Suppressor macrophage treated with lipopolysaccharide for 1 hour (primary cell): ENCODE measurements at regions not wholly inside any gene's neighbourhood (a gene's known extent, or its start where the extent isn't known, plus 50 kb on each side); places are given as distances from the start of the nearest gene placed in this dataset.

ENCODE experiments used
- DNase-seq, 3 donors: peaks; one replicate each; pipeline ENCODE4 v3.0.0-alpha.2; 2020 to 2022

GRCh38 chrX:69263251-69263820 lies 98.1 kb upstream of the PJA1 start:
- DNase-seq, result no peak

- DNase-seq, result no peak
Observed at GRCh38 chrX:69262036-69262936, 97.0 kb upstream of the PJA1 start.

GRCh38 chrX:69260169-69260568 lies 94.9 kb upstream of the PJA1 start:
- no peak for DNase-seq

DNA sequence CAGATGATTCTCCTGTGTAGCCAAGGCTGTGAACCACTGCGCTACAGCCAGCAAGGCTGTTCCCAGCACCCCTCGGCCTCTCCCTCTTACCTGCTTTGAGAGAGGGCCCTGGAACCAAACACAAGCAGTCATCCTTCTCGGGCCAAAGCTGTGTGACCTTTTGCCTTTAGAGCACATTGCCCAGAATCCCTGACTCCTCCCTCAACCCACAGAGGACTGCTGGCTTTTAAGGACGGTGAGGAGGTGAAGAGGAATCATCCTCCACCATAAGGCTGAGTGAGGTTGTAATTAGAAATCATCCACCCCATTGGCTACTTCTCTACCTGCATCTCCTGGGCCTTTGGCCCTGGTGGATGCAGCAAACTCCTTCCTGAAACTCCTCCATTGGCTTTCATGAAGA lies 93.6 kb upstream of the PJA1 start:
- DNase-seq, result no peak

- no peak for DNase-seq
Observed at GRCh38 chrX:69257499-69258127, 92.4 kb upstream of the PJA1 start.

DNA sequence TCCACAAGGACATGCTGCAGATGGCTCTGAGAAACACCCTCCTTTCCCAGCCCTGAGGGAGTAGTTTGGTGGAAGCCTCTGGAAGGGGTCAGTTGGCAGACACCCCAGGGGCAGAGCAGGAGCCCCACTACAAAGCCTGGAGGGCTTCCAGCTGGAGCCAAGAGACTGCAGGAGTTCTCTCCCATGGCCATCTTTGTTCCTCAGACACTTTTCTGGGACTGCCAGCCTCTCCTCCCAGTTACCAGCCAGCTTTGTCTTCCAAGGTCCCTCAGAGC lies 91.0 kb upstream of the PJA1 start:
- DNase-seq, result no peak

DNA sequence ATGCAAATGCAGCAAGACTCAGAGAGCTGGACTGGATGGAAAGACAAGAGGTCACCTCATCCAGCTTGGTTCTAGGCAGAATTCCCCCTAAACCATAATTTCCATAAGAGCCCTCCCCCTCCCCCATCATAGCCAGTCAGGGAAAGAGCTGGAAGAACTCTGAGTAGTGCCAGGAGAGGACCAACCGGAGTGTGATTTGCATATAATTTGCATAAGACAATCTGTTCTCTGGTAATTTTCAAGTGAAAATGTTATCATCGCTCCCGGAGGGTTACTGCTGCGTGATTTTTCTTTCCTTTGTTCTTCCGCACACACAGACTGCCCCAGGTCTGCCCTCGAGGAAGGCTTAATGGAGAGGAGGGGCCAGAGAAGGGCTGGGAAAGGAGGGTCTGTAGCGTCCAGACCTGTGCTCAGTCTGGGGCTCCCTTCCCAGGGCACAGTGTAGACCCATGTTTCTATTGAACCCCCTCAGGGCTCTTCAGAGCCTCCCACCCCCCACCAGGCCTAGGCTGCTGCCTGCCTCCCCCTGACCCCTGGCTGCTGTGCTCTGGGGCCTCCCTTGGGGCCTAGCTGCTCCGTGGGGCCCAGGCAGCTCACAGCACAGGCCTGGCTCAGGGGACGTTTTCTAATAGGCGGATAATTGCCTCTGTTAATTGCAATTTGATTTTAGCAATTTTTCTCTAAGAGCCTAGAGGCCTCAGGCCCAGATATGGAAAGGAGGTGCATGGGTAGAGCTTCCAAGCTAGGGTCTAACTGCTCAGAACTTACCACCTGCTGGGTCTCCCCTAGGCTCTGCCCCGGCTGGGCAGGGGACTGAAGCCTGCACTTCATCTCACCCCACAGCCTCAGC lies 90.4 kb upstream of the PJA1 start:
- DNase-seq, result no peak

DNA sequence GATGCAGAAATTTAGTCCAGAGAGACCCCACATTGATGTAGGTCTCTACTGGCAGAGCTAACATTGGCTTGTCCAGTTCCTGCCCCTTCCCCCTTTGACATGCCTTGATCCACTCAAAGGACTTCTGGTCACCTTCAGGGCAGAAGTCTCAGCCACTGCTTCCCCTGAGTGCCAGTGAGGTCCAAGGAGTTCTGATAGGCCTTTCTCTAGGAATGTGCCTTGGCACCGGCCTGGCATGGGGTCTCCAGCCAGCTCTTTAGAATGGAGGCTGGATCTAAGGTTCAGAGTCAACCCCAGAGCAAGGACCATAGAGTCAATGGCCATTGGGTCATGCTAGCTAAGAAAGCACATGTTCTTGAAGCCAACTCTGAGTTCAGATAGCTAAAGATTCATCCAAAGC lies 88.6 kb upstream of the PJA1 start:
- DNase-seq, result no peak

DNA sequence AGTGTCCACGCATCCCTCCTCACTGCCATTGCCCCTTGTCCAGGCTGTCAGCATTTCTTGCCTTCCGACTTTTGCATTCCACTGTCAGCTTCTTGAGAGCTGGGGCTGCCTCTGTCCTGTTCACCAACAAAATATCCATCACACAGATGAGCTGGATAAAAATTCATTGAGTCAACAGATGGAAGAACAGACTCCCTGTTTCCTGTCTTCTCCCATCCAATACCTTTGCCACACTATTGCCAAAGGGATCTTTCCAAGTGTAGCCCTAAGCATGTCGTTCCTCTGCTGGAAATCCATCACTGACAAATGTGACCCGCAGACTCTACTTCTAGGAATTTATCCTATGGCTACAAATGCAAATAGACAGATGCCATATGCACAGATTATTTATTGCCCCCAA lies 78.0 kb upstream of the PJA1 start:
- DNase-seq, result no peak

GRCh38 chrX:69238887-69239231 lies 73.6 kb upstream of the PJA1 start:
- no peak for DNase-seq

DNA sequence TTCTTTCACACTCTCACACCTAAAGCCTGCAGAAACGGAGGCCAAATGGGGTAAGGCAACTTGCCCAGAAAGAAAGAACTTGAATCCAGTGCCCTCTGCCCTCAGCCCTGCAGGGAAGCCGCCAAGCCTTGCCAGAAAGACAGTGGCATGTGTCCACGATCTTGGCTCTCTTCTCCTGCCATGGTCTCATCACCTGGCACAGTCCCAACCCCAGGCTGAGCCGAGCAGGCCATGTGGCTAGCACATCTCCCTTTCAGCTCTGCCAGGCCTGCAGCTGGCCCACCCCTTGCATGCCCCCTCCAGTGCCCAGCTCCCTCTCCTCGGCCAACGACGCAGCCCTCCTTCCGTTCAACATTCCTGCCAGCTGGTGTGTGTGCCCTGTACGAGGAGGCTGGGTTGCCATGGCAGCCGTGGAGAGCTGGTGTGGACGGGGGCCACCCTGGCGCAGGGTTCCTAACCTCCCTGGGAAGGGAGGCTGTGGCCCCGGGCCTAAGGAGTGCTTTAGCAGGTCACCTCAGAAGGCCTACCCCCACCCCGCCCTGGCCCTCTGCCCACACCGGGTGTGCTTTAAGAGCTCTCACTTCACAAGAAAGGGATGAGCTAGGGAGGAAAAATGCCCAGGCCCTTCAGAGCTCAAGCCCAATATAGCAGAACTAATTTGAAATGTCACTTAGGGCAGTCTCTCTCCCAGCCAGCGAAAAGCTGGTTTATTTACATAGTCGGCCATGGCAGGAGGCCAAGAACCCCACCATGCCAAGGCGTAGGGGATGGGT lies 73.0 kb upstream of the PJA1 start:
- DNase-seq, result no peak

DNA sequence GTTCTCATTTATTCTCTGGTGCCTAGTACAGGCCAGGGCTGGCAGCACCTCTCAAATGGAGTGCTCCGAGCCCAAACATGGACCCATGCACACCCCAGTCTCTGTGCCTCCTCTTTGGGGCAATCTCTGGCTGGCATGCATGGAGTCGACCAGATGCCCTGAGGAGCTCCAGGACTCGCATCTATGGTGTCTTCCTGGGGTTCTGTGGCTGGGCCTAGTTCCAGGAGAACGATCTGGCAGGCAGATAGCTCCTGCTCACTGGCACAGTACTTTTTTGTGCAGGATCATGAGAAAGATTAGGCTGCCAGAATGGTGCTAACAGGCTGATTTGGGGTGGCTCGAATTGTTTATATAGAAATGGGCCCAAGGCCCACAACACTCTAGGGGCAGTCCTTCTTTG lies 72.0 kb upstream of the PJA1 start:
- DNase-seq, result no peak

DNA sequence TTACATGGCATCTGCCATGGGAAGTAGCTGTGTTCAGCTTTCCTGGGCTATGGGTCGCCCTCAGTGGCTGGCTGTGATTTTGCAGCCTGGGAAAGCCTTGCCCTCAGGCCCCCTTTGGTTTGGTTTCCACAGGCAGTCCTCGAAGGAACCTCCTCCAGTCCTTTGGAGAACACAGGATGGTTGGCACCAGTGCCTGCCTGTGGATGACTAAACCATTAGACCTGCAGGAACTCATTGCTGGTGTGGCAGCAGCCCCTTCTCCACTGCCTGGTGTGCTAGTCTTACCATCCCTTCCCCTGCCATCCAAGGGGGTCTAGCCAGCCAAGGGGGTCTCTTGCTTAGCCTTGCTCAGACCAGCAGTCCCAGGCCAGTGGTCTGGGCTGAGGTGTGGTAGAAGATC lies 71.4 kb upstream of the PJA1 start:
- DNase-seq, result no peak

GRCh38 chrX:69234624-69235023 lies 69.4 kb upstream of the PJA1 start:
- DNase-seq, result no peak

DNA sequence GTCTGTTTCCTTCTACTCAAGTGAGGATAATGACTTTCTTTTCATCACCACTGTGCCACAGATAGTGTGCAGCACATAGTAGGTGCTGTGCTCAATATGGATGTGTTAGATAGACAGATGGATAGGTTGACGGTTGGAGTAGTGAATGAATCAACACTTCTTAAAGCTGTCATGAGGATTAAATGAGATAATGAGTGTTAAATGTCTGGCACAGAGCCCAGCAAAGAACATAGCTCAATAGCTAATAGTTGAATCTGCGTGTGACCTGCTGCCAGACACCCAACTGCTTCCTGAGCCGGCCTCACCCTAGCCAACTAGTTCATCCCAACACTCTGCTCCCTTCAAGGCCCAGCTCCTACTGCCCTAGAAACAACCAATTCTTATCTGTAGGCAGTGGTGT lies 67.7 kb upstream of the PJA1 start:
- DNase-seq, result no peak

- peak in 1 of 3 donors; percentile 3 for DNase-seq
Observed at GRCh38 chrX:69231903-69232302, 66.7 kb upstream of the PJA1 start.

GRCh38 chrX:69229436-69229835 lies 64.2 kb upstream of the PJA1 start:
- peak; percentile 24 to 29 (median 29) for DNase-seq

DNA sequence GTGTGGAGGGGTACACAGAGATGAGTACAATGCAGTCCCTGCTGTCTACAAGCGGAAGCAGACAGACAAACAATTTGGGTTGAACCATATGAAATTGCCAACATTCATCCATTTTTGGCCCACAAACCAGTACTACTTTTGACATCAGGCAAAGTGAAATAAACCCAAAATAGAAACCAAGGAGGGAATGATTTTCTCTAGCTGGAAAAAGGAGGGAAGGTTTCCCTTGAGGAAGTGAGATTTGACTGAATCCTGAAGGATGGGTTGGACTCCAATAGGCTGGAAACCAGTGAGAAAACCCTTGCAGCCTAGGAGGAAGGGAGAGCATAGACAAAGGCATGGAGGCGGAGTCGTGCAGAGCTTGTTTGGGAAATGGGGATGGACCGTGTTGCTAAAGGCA lies 63.5 kb upstream of the PJA1 start:
- no peak for DNase-seq

- DNase-seq, result no peak
Observed at GRCh38 chrX:69226459-69227158, 61.4 kb upstream of the PJA1 start.

DNA sequence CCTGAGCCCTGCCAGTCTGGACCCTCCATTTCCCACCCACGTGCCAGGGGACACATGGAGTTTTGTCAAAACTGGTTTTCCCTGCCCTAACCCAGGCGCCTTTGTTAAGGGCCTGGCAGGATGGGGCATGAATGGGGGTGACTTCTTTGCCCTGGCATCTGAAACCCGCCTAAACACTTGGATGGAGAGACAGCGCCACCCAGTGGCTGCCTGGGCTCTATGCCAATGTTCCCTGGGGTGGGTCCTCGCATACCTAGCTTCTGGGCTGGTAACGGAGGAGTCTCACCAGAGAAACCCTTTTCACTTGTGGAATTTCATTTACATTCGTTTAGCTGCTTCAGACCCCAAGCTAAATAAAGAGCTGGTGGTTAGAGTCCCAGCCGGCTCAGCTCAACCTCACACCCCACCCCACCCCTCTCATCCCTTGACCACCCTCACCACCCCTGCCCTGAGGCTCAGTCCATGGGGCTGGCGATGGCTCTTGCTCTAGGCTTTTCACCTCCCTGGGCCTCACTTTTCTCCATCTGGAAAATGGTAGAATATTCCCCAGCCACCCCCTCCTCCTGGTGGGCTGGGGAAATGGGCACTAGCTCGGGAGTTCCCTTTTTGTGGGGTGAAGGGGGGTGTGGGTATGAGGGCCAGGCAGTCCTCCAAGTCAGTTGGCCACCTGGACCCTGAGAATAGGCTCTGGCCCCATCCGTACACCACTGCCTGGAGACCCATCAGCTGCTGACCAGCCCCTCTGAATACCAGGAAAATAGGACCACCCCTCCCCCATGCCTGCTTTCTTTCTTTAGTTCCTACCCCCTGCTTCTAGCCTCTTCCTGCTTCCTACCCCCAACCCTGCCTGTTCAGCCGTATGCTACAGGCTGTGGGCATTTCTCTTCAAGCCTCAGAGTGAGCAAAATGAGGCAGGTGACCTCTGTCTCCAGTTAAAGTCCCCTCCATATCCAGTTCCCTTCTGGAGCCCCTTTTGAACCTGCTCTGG lies 57.1 kb upstream of the PJA1 start:
- peak; percentile 68 to 84 (median 74) for DNase-seq
